ENCODE measurements at regions not wholly inside any gene's neighbourhood (a gene's known extent, or its start where the extent isn't known, plus 50 kb on each side); places are given as distances from the start of the nearest gene placed in this dataset.

DNA sequence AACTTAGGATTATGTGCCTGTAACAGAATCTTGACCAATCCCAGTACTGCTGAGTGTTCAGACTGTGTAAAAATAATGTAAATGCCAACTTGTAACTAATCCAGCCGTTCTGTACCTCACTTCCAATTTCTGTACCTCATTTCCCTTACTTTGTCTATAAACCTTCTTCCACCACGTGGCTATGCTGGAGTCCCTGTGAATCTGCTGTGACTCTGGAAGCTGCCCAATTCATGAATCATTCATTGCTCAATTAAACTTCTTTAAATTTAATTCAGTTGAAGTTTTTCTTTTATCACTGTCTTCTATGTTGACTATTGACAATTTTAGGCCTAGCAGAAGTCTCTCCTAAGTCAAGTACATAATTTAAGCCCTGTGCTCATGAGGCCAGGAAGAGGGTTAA, 215.3 kb upstream of the RHOBTB1 start:
- DNase-seq (ENCODE audit: low read depth in 4 of 4, low spot score in 2 of 4) = no peak

DNA sequence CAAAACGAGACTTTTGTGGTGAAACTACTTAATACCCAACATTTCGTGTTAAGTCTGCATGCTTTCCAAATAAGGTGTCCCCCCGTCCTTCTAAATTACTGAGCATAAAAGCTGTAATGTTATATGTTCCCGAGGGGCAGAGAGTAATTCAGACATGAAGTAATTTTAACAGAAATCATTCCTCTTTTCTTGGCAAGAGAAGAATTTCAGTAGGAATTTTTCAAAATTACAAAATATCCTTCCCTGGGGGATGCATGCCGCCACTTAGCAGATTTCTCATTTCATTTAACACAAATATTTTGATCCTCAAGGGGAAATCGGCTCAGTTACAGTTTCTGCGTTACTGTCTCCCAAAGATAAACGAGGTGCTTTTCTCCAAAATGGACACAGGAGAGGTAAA, 213.2 kb upstream of the RHOBTB1 start:
- DNase-seq (ENCODE audit: low read depth in 4 of 4, low spot score in 2 of 4) = no peak

DNA sequence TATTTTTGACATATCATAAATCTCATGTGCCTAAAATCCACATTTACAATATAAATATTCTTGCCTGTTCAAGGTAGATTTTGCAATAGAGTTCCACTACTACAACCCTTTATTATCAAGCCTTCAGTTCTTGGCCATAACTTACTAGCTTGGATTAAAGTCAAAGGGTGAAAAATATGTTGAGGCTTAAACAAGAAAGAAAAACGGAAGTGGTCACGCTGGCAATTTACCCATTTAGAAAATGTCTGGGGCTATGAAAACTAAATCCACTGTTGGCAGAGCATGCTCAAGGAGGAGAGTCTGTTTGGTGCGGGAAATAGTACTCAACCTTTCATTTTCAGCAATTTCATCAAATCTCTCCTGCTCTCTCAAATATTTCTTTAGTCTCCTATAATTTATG, 209.8 kb upstream of the RHOBTB1 start:
- no peak for DNase-seq (ENCODE audit: low read depth in 4 of 4, low spot score in 2 of 4)

DNA sequence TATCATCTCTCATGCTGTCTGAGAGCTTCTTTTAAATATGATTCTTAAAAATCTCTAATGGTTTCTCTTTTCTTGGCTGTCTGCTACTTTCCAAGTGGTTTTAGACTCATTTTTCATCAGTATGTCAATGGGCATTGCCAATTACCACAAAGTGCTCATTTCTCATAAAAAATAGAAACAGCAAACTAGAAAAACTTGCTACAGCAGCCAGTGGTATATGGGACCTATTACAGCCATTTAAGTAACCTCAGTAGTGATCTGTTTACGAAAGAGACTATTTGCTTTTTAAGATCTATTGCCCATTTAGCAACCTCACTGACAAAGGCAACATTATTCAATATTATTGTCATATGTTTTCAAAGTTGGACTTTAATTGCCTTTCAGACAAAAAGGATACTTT, 207.1 kb upstream of the RHOBTB1 start:
- no peak for DNase-seq (ENCODE audit: low read depth in 4 of 4, low spot score in 2 of 4)

DNA sequence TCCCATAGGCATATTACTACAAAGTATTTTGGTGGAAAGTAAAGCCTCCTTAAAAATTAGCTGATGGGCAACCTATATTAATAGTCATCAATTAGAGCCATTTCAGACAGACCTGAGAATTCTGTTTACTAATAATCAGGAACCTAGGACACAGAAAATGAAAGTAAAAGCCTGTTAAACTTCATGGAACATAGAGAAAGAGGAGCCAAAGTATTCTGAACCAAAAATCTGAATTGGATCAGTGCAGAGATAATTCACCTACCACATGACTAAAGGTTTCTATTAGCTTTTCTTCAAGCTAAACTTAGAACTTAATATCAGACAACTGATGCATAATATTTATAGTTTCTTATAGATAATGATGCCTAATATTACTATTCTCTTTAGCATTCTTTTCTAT, 204.5 kb upstream of the RHOBTB1 start:
- no peak for DNase-seq (ENCODE audit: low read depth in 4 of 4, low spot score in 2 of 4)

DNA sequence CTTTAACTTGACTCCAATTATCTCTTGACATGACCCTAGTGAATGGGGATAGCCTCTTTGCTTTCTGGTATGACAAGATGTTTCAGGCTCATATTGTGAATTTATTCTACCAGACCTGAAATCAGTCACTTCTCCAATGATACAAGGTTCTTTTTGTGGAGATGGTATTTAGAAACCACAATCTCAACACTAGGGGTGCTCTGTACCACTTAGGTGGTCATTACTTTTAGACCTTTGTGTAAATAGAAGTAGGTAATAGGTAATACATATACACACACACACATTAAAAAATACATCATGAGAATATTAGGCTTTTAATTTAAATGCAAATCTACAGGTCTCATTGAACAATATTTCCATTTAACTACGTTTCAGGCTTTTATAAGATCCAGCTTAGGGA, 199.0 kb upstream of the RHOBTB1 start:
- no peak for DNase-seq (ENCODE audit: low read depth in 4 of 4, low spot score in 2 of 4)

DNA sequence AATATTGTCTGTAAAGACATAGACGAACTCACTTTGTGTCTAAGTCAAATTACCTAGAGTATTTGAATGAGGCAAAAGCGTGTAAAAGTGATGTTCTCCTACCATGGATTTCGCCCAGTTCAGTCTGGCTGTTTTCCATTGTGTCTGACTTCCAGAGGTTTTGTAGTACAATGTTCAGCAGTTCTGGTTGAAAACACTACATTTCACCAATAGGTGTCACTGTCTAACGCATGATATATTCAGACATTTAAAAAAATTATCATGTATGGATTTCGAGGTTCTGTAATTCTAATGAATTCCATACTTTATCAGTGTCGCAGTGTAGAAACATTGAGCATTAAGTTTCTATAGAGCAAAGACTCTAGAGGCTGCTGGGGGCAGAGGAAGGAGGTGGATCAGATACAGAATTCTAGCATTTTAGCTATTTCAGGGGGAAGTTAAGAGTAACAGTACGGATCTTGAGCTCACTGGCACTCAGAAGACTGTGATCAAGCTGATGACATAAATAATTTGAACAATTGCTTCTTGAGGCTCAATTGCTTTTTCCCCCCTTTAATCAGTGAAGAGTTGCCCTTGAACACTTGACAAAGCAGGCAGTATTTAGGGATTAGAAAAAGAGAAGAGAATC, 196.9 kb upstream of the RHOBTB1 start:
- peak in 3 of 4 donors; percentile 29 to 60 (median 44) for DNase-seq (ENCODE audit: low read depth in 4 of 4, low spot score in 2 of 4)

DNA sequence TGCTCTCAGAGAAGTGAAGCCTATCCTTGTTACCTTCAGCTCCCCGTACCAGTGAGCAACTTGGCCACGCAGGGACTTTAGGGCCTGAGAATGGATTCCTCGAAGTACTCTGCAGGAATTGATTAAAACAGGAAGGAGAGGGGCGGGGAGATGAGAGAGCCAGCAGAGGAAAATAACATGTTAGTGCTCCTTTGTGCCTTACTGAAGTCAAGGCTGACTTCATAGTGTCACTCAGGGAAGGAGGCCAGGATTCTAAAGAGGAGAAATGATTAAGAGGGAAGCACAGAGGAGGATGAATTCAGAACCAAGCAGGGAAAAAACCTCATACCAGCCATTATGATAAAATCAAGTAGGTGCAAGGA, 195.6 kb upstream of the RHOBTB1 start:
- DNase-seq (ENCODE audit: low read depth in 4 of 4, low spot score in 2 of 4) = no peak

DNA sequence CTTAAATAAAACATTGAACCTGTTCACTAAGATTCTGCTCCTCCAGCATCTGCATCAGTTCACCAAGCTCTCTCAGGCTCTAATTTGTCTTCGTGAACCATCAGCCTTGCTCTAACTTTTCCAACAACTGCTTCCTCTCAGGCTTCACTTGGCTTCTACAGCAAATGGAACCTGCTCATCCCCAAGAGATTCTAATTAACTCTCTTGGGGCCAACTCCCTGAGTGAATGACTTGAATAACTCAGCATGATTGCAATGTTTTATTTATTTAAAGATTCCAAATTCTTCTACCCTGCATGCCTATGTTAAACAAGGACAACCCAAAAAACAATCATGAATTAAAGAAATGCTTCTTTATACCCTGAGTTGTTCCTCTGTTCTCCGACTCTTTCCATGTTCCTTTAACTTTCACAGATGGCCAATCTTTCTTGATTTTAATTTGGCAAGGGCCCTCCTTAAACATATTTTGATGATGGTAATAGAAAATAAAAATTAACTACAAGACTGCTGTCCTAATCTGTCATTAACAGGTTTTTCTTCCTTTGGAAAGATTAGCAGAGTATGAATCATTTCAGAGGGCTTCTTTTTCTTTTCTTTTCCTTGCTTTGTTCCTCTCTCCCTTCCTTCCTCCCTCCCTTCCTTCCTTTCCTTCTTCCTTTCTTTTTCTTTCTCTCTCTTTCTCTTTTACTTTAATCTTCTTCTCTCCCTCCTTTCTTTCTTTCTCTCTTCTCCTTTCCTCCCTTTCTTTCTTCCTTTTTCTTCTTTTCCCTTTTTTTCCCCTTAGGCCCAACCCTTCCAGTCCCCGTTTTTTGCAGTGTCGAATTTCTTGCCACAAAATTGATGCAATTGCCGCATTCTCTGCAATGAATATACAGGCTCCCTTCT, 195.0 kb upstream of the RHOBTB1 start:
- no peak for DNase-seq (ENCODE audit: low read depth in 4 of 4, low spot score in 2 of 4)

DNA sequence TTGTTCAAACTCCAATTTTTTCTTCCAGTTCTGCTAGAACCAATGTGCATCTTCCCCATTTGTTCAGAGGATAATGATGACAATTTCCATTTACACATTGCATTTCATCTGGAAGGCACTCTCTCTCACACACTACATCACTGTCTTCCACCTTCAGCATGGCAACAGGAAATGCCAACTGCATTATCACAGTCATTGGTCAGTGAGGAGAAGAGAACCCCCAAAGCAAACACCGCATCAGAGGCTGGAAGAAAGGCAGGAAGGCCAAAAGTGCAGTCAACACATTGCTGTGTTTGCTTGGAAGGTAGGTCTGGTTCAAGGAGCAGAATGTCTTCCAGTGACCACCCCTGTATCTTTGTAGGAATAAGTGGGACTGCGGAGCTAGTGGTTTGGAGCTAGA, 192.2 kb upstream of the RHOBTB1 start:
- DNase-seq (ENCODE audit: low read depth in 4 of 4, low spot score in 2 of 4) = no peak

DNA sequence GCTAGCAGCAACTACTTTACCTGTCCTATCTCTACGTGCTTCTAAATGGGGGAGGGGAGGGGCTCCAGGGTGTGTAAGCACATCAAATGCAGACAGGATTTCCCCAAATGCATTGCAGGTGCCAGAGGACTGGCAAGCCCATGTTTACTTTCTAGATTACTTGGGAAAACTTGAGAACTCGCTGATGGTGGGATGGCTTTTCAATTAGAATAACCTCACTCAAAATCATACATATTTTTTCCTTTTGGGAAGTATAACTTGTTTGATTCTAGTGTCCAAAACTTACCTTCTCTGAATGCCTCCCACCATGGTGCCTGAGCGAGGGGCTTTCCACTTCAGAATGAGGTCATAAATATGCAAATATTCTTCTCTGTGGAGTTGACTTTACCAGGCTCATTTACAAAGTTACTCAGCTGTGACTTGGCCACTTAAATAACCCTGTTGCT, 191.3 kb upstream of the RHOBTB1 start:
- no peak for DNase-seq (ENCODE audit: low read depth in 4 of 4, low spot score in 2 of 4)

DNA sequence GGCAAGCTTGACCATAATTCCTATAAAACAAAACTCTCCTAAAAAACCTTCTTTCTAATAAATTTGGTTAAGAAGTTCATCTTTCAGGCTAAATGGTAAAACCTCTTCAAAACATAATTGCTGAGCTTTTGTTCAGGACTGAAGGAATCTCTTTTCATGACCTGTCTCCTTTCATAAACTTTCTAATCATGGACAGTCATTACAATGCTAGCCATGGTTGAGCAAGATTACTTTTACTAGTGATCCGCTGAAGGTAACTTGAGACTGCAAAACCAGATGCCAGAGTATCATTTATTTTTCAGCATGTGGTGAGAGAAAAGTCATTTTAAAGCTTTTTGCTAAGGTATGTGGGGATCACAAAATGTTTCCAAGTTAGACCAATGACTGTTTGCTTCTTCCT, 186.4 kb upstream of the RHOBTB1 start:
- DNase-seq (ENCODE audit: low read depth in 4 of 4, low spot score in 2 of 4) = peak in 1 of 4 donors; percentile 10

DNA sequence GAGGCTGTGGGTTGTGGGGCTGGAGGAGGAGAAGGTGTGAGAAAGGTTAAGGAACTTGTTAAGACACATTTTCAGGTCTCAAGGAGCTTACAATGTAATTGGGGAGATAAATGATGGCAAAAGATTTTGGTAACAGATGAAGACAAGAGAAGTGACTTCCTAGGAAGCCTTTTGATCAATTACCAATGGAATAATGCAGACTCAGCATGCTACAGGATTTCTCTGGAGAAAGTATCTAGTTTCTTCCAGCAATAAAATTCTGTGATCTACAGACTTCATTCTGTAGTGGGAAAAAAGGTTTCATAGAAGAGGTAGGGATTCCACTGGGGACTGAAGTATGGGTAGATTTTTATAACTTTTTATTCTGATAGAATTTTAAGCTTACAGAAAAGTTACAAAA, 184.2 kb upstream of the RHOBTB1 start:
- no peak for DNase-seq (ENCODE audit: low read depth in 4 of 4, low spot score in 2 of 4)

DNA sequence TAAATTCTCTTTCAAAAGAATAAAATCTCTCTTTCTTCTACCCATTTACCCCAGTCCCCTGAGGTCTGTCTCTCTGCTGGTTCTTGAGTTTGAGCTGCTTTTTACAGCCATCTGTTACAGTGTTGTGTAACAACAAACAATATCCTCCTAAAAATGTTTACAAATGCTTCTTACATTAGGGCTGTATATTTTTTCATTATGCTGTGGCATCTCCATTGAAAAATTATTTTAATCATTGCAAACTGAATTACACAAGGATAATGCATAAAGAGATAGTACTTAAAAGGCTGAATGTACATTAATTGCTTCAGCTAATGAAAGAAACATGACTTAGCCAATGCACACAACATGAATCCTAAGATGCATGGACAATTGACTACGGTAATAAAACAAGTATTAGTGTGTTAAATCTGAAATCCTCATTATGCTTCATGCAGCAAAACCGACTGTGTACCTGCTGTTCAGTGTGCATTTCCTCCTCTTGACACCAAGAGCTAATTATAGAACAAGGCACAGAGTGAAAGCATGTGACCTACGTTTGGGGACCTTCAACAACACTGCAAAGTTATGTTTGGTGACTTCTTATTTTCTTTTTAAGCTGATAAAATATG, 181.7 kb upstream of the RHOBTB1 start:
- DNase-seq (ENCODE audit: low read depth in 4 of 4, low spot score in 2 of 4) = no peak

DNA sequence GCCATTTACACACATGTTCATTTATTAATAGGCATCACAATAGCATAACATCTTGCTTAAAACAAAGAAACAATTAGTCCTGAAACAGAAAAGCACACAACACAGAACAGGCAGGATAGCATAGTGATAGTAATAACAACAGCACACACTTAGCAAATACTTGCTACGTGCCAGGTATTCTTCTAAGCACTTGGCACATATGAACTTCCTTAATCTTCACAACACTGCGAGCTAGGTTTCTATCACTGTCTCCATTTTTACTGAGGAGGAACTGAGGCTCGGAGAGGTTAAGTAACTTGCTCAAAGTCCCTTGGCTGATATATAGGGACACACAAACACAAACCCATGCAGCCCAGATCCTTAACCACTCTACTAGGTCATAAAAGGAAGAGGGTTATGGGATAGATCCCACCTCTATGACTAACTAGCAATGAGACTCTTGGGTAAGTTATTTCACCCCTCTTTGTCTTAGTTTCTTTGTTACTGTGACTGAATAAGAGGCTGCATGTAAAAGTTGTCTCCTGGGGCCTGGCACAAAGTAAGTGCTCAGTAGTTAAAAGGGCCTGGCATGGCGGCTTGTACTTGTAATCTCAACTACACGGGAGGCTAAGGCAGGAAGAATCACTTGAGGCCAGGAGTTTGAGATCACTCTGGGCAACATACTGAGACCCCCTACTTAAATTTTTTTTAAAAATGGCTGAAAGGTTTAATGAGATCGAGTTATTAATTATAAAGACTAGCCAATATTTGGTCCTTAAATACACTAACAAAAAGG, 181.0 kb upstream of the RHOBTB1 start:
- no peak for DNase-seq (ENCODE audit: low read depth in 4 of 4, low spot score in 2 of 4)

DNA sequence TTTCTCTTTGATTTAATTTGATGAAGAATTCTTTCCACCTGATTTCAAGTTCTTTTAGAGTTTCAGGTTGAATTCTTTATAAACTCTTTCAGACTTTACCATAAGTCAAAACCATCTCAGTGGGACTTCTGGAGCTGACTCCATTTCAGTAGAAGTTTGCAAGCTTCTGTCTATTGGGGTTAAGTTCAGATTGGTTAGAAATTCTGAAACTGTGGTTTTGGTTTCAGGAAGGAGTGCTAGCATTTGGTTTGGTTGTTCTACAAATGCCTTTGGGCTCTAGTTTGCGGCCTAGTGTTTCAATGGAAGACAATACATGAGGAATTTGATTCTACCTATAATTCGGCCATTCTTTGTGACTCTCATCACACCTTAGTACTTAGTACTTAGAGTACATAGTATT, 176.8 kb upstream of the RHOBTB1 start:
- no peak for DNase-seq (ENCODE audit: low read depth in 4 of 4, low spot score in 2 of 4)

DNA sequence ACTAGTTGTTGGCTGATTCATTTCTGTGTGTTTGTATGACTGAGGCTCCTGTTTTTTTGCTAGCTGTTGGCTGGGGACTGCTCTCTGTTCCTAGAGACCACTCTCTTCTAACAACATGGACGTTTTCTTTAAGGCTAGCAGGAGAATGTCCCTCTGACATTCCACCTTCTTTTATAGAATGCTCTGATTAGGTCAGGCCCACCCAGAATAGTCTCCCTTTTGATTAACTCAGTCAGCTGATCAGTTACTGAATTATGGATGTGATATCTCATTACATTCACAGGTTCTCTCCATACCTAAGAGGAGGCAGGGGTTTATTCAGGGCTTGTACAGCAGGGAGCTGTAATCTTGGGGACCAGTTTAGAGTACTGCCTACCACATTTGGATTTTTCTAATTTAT, 175.6 kb upstream of the RHOBTB1 start:
- DNase-seq (ENCODE audit: low read depth in 4 of 4, low spot score in 2 of 4) = no peak

DNA sequence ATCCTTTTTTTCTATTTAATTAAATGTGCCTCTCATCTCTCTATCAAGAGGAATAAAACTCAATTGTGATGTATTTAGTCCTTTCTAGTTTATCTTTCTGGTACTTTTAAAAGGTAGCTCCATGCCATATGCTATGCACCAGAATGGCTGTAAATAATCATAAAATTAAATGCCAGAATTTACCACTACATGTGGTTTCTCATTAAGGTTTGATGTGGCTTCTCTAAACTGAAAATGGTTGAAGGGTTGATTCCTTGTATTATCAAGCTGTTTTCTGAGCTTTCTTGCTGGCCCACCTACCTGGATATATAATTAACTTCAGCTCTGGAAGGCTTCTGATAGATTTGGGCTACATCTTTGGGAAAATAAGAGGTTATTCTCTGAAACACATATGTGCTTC, 171.9 kb upstream of the RHOBTB1 start:
- no peak for DNase-seq (ENCODE audit: low read depth in 4 of 4, low spot score in 2 of 4)

DNA sequence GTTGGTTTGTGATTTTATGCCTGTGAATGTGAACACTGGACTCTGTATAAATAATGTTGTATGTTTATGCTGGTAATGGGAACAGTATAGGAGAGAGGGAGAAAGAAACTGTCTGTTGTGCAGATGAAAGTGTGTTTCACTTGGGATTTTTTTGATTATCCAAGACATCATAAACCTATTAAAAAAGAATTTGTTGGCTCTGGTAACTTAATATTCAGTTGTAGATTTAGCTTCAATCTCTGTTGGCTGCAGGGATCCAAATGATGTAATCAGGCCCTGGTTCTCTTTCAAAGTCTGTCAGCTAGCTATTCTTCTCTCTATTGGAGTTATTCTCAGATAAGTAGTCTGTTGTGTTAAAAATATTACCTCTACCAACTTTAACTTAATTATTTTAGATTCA, 168.8 kb upstream of the RHOBTB1 start:
- no peak for DNase-seq (ENCODE audit: low read depth in 4 of 4, low spot score in 2 of 4)

DNA sequence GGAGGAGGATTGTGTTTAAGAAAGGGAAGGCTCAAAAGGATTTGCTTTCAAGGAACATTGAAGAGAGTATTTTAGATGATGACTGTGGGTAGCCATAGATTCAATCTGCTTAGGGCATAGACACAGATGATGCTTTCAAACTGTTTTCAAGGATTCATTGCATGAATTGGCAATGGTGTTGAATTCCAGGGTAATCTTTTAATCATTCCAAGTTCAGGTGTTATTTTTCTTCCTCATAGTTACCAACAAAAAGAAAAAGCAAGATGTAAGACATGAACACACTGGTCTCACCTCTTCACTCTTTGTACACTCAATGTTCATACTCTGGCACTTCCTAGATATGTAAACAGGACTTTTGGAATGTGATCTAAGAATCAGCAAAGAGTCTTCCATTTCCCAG, 167.0 kb upstream of the RHOBTB1 start:
- DNase-seq (ENCODE audit: low read depth in 4 of 4, low spot score in 2 of 4) = no peak

DNA sequence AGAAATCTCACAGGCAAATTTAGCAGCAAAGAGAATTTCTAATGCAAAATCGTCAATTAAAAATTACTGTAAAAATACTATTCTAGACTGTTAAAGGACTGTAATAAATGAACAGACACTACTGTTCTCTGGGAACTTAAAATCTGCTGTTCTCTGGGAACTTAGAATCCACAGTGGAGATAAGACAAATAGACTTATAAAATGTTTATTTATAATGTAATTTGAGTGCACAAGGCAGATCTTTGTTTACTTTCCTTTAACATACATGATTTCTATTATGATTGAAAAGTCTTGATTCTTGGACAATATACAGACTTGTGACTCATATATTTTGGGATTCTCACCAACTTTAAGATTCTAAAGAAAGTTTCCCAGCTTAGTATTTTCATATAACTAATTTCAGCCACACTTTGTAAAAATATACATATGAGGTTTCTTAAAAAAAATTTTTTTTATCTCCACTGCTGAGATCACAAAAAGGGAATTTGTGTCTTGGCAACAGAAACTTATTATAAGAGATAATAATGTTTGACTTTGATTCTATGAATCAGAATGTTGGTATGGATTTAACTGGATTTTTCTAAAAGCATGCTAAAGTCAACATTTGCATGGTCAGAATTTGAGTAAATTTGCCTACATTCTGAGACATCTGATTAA, 166.3 kb upstream of the RHOBTB1 start:
- no peak for DNase-seq (ENCODE audit: low read depth in 4 of 4, low spot score in 2 of 4)

Data from left renal cortex interstitium (tissue), 4 donors.